Activated naive CD8-positive, alpha-beta T cell treated with anti-CD3 and anti-CD28 coated beads, Interleukin-2, amount 10 ng/mL, durations not matched to agents 7 days and 5 days (primary cell): ENCODE measurements at regions not wholly inside any gene's neighbourhood (a gene's known extent, or its start where the extent isn't known, plus 50 kb on each side); places are given as distances from the start of the nearest gene placed in this dataset.

Experiments used
- ATAC-seq: fragments of 150-1000 bp; cut with Tn5 transposase; one replicate; pipeline ENCODE4 v1.10.0; 2021; ENCODE audit warnings: low read depth, moderate library complexity
- POLR2A ChIA-PET: fragments of 350-600 bp; sonication (Branson Sonifier 250); formaldehyde crosslinking; loops from one replicate; lab custom pipeline; 2021; ENCODE audit warnings: antibody characterized with exemption; lab: Charles Lee
- DNase-seq: peaks from one replicate; pipeline ENCODE4 v3.0.0; 2021
- H3K27ac Mint-ChIP-seq: one replicate; pipeline ENCODE4 v1.8.0; 2022; ENCODE audit warnings: mild to moderate bottlenecking, mixed read lengths
- H3K27me3 Mint-ChIP-seq: one replicate; pipeline ENCODE4 v1.8.0; 2022; ENCODE audit warnings: mild to moderate bottlenecking, moderate library complexity, mixed read lengths
- H3K36me3 Mint-ChIP-seq: one replicate; pipeline ENCODE4 v1.8.0; 2021; ENCODE audit warnings: mild to moderate bottlenecking, mixed read lengths
- H3K4me1 Mint-ChIP-seq: one replicate; pipeline ENCODE4 v1.8.0; 2021; ENCODE audit warnings: mixed read lengths
- H3K4me3 Mint-ChIP-seq: one replicate; pipeline ENCODE4 v1.8.0; 2022; ENCODE audit warnings: mild to moderate bottlenecking, moderate library complexity, mixed read lengths
- H3K9me3 Mint-ChIP-seq: one replicate; pipeline ENCODE4 v1.8.0; 2021; ENCODE audit warnings: mixed read lengths

- ATAC-seq, result no peak
- no peaks in the 10 kb centered on the region for H3K4me1 Mint-ChIP-seq
Observed at GRCh38 chr1:217012659-217013058, 289.4 kb upstream of the ESRRG start.

DNA sequence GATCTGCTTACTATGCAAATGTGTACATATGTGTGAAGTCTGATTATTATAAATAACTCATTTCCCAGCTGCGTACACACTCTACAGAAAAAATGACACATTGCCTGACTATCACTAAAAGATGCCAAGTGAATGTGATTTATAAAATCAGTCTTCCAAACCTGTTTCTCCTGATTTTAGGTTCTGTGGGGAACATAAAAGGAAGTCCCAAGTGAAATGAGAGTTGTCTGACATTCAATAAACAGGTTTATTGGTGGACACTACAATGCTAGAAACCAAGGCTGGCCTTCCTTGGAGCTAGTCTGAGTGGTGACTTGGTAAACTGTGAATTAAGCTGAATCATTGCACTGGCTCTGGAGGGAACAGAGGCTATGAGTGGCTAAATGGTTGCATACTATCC, 287.9 kb upstream of the ESRRG start:
- H3K27ac Mint-ChIP-seq, result no peak overlapping the region
- POLR2A ChIA-PET, result no interaction called here
- H3K4me1 Mint-ChIP-seq, result no peaks in the 10 kb centered on the region
- ATAC-seq (no peak), DNase-seq (no peak)
- no peak overlapping the region for H3K4me3 Mint-ChIP-seq
- no peaks in the 10 kb centered on the region for H3K36me3 Mint-ChIP-seq
- H3K27me3 Mint-ChIP-seq, result no peaks in the 10 kb centered on the region
- no peaks in the 10 kb centered on the region for H3K9me3 Mint-ChIP-seq

More at GRCh38 chr1:217012659-217013058, 289.4 kb upstream of the ESRRG start:
- Mint-ChIP-seq H3K27ac (no peak overlapping the region), H3K9me3 (no peaks in the 10 kb centered on the region), H3K36me3 (no peaks in the 10 kb centered on the region), H3K27me3 (no peaks in the 10 kb centered on the region), H3K4me3 (no peak overlapping the region)
- DNase-seq, result no peak
- POLR2A ChIA-PET, result no interaction called here

GRCh38 chr1:217010253-217010652, 287.0 kb upstream of the ESRRG start:
- POLR2A ChIA-PET, result no interaction called here
- no peaks in the 10 kb centered on the region for H3K36me3 Mint-ChIP-seq
- ATAC-seq (no peak), DNase-seq (no peak)
- H3K9me3 Mint-ChIP-seq, result no peaks in the 10 kb centered on the region
- H3K4me3 Mint-ChIP-seq, result no peak overlapping the region
- no peak overlapping the region for H3K27ac Mint-ChIP-seq
- H3K4me1 Mint-ChIP-seq, result no peaks in the 10 kb centered on the region
- no peaks in the 10 kb centered on the region for H3K27me3 Mint-ChIP-seq

GRCh38 chr1:217009376-217009775, 286.1 kb upstream of the ESRRG start:
- DNase-seq (no peak), ATAC-seq (no peak)
- POLR2A ChIA-PET, result no interaction called here
- H3K4me3 Mint-ChIP-seq, result no peak overlapping the region
- no peaks in the 10 kb centered on the region for H3K4me1 Mint-ChIP-seq
- H3K27me3 Mint-ChIP-seq, result no peaks in the 10 kb centered on the region
- H3K27ac Mint-ChIP-seq, result no peak overlapping the region
- no peaks in the 10 kb centered on the region for H3K36me3 Mint-ChIP-seq
- no peaks in the 10 kb centered on the region for H3K9me3 Mint-ChIP-seq

DNA sequence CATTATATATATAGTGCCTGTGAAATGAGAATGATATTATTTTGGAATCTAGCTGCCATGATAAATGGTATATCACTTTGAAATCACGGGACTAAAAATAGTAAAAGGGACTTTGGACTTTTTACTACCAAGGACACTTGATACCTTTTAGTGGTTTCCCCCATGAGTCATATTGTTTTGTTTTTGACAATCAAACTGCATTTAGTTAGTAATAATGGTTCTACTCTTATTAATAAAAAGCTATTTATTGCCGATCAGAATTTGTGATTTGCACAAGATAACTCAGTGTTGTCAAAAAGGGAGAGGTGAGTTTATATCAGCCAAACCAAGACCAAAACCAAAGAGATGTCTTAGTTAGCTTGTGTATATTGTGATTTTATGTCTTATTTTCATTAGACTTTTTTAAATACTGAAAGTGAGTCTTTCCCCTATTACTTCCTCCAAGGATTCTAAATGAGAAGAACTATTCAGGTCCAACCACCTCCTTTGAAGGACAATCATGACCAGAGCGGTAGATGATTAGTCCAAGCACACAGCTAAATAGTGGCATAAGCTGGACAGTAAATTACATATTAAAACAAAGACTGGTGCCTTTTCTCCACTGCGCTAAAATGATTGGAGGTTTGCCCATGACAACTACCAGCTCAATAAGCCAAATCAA, 281.7 kb upstream of the ESRRG start:
- H3K9me3 Mint-ChIP-seq, result no peaks in the 10 kb centered on the region
- H3K27me3 Mint-ChIP-seq, result no peaks in the 10 kb centered on the region
- no peak overlapping the region for H3K4me3 Mint-ChIP-seq
- H3K27ac Mint-ChIP-seq, result no peak overlapping the region
- no peaks in the 10 kb centered on the region for H3K4me1 Mint-ChIP-seq
- no peak for ATAC-seq
- H3K36me3 Mint-ChIP-seq, result no peaks in the 10 kb centered on the region
- no peak for DNase-seq
- POLR2A ChIA-PET, result no interaction called here

DNA sequence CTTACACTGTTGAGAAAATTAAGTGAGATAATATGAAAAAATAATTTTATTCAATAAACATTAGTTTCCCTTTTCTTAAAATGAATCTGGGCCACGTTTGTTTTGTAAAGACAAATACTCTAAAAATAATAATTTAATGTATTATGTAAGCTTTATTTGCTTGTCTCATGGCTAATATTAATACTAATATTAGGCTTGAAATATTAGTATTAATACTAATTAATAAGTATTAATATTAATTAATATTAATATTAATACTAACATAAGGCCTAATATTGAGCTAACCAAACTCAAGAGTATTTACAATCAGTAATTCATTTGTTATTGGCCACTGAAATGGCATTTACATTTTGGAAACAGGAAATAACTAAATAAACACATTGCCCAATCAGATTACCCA, 280.1 kb upstream of the ESRRG start:
- H3K4me1 Mint-ChIP-seq, result no peaks in the 10 kb centered on the region
- no peaks in the 10 kb centered on the region for H3K36me3 Mint-ChIP-seq
- no peaks in the 10 kb centered on the region for H3K9me3 Mint-ChIP-seq
- POLR2A ChIA-PET, result no interaction called here
- H3K27me3 Mint-ChIP-seq, result no peaks in the 10 kb centered on the region
- H3K27ac Mint-ChIP-seq, result no peak overlapping the region
- DNase-seq (no peak), ATAC-seq (no peak)
- H3K4me3 Mint-ChIP-seq, result no peak overlapping the region

DNA sequence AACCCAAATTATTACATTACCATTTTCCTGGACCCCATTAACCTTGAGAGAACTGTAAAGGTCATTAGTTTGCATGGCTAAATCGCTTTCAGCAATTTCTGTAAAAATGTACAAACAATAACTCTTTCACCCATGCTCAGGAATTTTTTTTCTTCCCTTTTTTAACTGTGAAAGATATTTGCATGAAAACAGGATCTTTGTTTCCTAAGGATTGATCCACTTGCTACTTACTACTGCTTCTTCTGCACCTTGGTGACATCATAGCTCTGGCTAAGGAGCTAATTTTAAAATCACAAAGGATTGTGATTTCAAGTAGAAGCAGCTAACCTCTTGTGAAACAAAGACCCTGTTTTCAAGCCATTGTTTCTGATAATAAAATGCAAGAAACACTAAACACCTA, 274.6 kb upstream of the ESRRG start:
- no peak overlapping the region for H3K27ac Mint-ChIP-seq
- no peaks in the 10 kb centered on the region for H3K36me3 Mint-ChIP-seq
- POLR2A ChIA-PET, result no interaction called here

DNA sequence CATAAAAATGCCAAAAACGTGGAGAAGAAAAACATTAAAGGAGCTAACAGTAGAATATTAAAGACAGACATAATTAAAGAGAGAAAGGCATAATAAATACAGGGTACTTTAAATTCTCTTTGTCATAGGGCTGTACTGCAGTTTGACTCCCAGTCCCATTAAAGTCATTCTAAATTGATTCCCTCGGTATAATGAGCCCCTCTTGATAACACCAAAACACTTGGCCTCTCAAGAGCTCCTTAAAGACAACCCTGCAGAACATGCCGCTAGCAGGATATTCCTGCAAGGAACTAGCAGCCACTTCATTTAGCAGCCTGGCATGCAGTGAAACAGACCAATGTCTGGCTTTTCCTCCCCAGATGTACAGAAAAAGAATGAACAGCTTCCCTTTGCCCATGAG, 273.8 kb upstream of the ESRRG start:
- DNase-seq, result no peak
- no peak for ATAC-seq
- POLR2A ChIA-PET, result no interaction called here
- no peaks in the 10 kb centered on the region for H3K9me3 Mint-ChIP-seq
- H3K27ac Mint-ChIP-seq, result no peak overlapping the region
- no peaks in the 10 kb centered on the region for H3K27me3 Mint-ChIP-seq
- H3K4me3 Mint-ChIP-seq, result no peak overlapping the region
- no peaks in the 10 kb centered on the region for H3K36me3 Mint-ChIP-seq
- no peaks in the 10 kb centered on the region for H3K4me1 Mint-ChIP-seq

More for the DNA sequence above, 274.6 kb upstream of the ESRRG start:
- DNase-seq (no peak), ATAC-seq (no peak)
- H3K4me3 Mint-ChIP-seq, result no peak overlapping the region
- no peaks in the 10 kb centered on the region for H3K9me3 Mint-ChIP-seq
- no peaks in the 10 kb centered on the region for H3K27me3 Mint-ChIP-seq
- H3K4me1 Mint-ChIP-seq, result no peaks in the 10 kb centered on the region

GRCh38 chr1:216984536-216984935, 261.3 kb upstream of the ESRRG start:
- ATAC-seq (no peak), DNase-seq (no peak)
- H3K36me3 Mint-ChIP-seq, result no peaks in the 10 kb centered on the region

DNA sequence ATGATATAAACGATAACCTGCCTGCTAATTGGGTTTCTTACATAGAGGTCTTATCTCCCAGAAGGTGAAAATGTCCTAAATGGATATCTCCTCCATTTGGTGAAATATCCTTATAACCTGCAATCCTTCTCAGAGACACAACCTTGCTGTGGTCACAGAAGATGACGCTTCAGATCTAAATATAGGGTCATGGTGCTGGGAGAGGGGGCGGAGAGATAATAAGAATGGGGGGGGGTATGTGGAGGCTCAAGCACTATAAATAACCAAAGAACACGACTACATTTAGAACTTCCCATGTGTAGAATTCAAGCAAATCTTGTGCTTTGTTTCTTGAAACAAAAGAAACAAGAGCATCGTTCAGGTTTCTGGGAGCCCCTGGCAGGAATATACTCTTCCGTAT, 260.6 kb upstream of the ESRRG start:
- POLR2A ChIA-PET, result no interaction called here
- H3K4me3 Mint-ChIP-seq, result no peak overlapping the region
- no peaks in the 10 kb centered on the region for H3K36me3 Mint-ChIP-seq
- no peaks in the 10 kb centered on the region for H3K9me3 Mint-ChIP-seq
- H3K4me1 Mint-ChIP-seq, result no peaks in the 10 kb centered on the region
- no peak for ATAC-seq
- DNase-seq, result no peak
- H3K27me3 Mint-ChIP-seq, result no peaks in the 10 kb centered on the region
- H3K27ac Mint-ChIP-seq, result no peak overlapping the region

More at GRCh38 chr1:216984536-216984935, 261.3 kb upstream of the ESRRG start:
- no peak overlapping the region for H3K27ac Mint-ChIP-seq
- H3K4me1 Mint-ChIP-seq, result no peaks in the 10 kb centered on the region
- no peaks in the 10 kb centered on the region for H3K9me3 Mint-ChIP-seq
- H3K27me3 Mint-ChIP-seq, result no peaks in the 10 kb centered on the region
- POLR2A ChIA-PET, result no interaction called here
- H3K4me3 Mint-ChIP-seq, result no peak overlapping the region

GRCh38 chr1:216961516-216961915, 238.3 kb upstream of the ESRRG start:
- H3K9me3 Mint-ChIP-seq, result no peaks in the 10 kb centered on the region

GRCh38 chr1:216960716-216961115, 237.5 kb upstream of the ESRRG start:
- Mint-ChIP-seq H3K4me3 (no peak overlapping the region), H3K9me3 (no peaks in the 10 kb centered on the region), H3K27ac (no peak overlapping the region), H3K27me3 (no peaks in the 10 kb centered on the region), H3K4me1 (no peaks in the 10 kb centered on the region), H3K36me3 (no peaks in the 10 kb centered on the region)
- ATAC-seq, result no peak
- POLR2A ChIA-PET, result no interaction called here
- DNase-seq, result no peak

More at GRCh38 chr1:216961516-216961915, 238.3 kb upstream of the ESRRG start:
- Mint-ChIP-seq H3K27ac (no peak overlapping the region), H3K36me3 (no peaks in the 10 kb centered on the region), H3K27me3 (no peaks in the 10 kb centered on the region), H3K4me1 (no peaks in the 10 kb centered on the region), H3K4me3 (no peak overlapping the region)
- DNase-seq (no peak), ATAC-seq (no peak)
- POLR2A ChIA-PET, result no interaction called here

- Mint-ChIP-seq H3K4me3 (no peak overlapping the region), H3K4me1 (no peaks in the 10 kb centered on the region), H3K9me3 (no peaks in the 10 kb centered on the region), H3K36me3 (no peaks in the 10 kb centered on the region), H3K27ac (no peak overlapping the region), H3K27me3 (no peaks in the 10 kb centered on the region)
- no peak for ATAC-seq
- POLR2A ChIA-PET, result no interaction called here
- DNase-seq, result no peak
Observed at GRCh38 chr1:216958569-216958968, 235.3 kb upstream of the ESRRG start.

DNA sequence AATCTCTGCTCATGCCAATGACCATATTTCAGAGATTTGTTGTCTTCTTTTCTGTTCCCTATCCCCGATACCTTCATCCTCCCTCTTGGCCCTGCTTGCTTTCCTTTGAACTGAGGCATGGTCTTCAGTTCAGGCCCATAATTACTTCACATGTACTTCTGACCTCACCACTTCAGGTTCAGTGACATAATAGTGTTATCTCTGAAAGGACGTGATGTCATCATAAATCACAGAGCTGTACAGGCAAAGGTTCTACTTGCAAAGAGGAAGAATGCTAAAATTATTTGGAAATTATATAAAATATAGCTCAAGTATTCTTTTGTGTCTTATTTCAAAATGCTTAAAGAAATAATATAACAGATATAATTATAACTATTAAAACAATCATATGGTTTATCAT, 230.3 kb upstream of the ESRRG start:
- Mint-ChIP-seq H3K36me3 (no peaks in the 10 kb centered on the region), H3K9me3 (no peaks in the 10 kb centered on the region), H3K27ac (no peak overlapping the region), H3K4me3 (no peak overlapping the region), H3K27me3 (no peaks in the 10 kb centered on the region), H3K4me1 (no peaks in the 10 kb centered on the region)
- ATAC-seq (no peak), DNase-seq (no peak)
- POLR2A ChIA-PET, result no interaction called here

GRCh38 chr1:216952864-216953263, 229.6 kb upstream of the ESRRG start:
- Mint-ChIP-seq H3K36me3 (no peaks in the 10 kb centered on the region), H3K27ac (no peak overlapping the region), H3K4me1 (no peaks in the 10 kb centered on the region), H3K9me3 (no peaks in the 10 kb centered on the region), H3K4me3 (no peak overlapping the region), H3K27me3 (no peaks in the 10 kb centered on the region)
- DNase-seq (no peak), ATAC-seq (no peak)
- POLR2A ChIA-PET, result no interaction called here
